ENCODE measurements at regions not wholly inside any gene's neighbourhood (a gene's known extent, or its start where the extent isn't known, plus 50 kb on each side); places are given as distances from the start of the nearest gene placed in this dataset.

DNA sequence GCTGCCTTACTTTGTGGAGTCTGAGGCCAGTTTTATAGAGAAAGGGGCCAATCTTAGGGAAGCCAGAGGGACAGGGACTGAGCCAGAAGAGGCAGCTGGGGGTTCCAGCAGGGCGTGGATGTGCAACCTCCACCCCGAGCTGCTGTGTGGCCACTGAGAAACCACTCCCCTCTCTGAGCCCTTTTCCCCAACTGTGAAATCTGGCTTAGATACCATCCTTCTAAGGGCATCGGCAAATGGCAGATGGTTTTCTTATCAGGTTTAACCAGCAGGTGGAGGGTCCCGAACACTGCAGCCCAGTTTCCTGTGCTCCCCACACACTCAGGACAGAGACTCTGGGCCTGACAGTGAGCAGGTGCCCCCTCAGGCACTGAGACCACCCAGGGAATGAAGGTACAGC lies 55.8 kb upstream of the SLC6A6 start:
- TF ChIP-seq, protein P1, sequence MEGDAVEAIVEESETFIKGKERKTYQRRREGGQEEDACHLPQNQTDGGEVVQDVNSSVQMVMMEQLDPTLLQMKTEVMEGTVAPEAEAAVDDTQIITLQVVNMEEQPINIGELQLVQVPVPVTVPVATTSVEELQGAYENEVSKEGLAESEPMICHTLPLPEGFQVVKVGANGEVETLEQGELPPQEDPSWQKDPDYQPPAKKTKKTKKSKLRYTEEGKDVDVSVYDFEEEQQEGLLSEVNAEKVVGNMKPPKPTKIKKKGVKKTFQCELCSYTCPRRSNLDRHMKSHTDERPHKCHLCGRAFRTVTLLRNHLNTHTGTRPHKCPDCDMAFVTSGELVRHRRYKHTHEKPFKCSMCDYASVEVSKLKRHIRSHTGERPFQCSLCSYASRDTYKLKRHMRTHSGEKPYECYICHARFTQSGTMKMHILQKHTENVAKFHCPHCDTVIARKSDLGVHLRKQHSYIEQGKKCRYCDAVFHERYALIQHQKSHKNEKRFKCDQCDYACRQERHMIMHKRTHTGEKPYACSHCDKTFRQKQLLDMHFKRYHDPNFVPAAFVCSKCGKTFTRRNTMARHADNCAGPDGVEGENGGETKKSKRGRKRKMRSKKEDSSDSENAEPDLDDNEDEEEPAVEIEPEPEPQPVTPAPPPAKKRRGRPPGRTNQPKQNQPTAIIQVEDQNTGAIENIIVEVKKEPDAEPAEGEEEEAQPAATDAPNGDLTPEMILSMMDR (IDR thresholded peaks at IDR 0.05; ENCODE audit: low read length) = no peak
- no peak for TF ChIP-seq EZH2 (IDR thresholded peaks at IDR 0.05; ENCODE audit: borderline replicate concordance, low read length)
